GM18868 (cell line): ENCODE measurements at regions not wholly inside any gene's neighbourhood (a gene's known extent, or its start where the extent isn't known, plus 50 kb on each side); places are given as distances from the start of the nearest gene placed in this dataset.
"Not testable (repeated sequence)": the region's sequence is repeated elsewhere in the genome, so short reads cannot be mapped to it uniquely, and the experiment has no call there.

Source experiments
- ATAC-seq: cut with Tn5 transposase; IDR thresholded peaks from one replicate; pipeline ENCODE4 v1.9.1; 2021; ENCODE audit warnings: mild to moderate bottlenecking, moderate library complexity; ENCODE audit not compliant: unreplicated experiment

DNA sequence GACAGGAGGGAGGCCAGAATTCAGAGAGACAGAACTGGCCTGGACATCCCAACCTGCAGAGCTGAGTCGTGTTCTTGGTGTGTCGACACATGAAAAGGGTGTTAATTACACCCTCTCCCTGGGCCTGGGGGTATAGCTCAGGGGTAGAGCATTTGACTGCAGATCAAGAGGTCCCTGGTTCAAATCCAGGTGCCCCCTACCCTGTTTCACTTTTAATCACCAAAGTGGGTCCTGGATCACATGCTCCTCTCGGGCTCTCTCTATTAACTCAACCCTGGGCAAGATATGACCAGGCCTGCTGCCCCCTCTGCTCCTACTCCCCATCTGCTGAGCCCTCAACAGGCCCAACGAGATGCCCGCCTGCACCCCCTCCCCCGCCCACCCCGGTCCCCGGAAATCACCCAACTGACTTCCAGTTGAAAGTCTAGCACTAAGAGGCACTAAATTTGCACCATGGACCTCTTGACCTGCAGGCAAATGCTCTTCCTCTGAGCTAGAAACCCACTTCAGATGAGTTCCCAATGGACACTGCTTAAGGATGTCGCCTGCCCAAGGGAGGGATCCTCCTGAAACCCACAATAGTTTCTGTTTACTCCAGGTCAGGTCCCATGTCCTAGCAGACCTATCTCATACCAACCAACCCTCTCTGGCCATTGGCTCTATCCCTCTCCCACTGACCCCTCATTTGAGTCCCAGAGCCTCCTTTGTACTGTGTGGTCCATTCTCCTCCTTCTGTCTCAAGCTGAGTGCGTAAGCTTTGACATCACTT, 137.6 kb downstream of the ZNF467 start:
- no peak for ATAC-seq

DNA sequence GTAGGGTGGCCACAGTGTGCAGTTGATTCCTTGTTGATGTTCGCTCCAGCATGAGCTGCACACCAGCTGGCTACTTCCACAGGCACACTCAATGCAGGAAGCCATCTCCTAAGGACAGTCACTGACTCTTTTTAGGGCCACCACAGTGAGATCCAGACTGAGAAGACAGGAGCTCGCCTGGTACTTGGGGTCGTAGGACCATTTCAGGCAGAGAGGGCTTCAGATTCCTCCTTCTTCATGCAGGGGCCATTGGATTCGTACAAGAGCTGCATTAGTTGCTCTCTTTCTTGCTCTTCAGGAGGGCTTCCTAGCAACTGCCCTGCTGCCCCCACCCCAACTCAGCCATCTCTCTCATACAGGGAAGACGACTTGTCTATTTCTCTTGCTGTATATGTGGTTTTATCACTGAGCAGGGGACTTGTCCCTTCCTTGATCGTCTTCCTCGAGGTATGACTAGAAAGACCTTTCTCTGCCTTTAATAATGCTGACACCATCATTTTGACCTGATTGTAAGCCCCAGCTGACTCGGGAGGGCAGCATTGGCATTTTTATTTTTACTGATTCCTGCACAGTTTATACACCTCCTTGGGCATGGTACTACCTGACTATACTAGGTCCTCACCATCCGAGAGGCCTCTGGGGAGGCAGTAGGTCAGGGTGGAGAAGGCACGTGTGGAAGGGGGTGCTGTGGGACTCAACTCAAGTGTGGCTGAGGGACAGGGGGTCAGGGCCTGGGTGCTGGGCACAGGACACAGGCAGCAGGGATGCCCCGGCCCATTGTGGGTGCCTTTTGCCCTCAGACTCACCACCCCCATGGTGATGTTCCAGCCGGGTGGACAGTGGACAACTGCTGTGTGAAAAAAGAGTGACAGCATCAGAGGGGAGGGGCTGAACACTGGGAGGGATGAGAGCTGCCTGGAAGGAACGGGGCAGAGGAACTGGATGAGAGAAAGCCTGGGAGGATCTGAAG, 136.7 kb upstream of the ZNF746 start:
- no peak for ATAC-seq

DNA sequence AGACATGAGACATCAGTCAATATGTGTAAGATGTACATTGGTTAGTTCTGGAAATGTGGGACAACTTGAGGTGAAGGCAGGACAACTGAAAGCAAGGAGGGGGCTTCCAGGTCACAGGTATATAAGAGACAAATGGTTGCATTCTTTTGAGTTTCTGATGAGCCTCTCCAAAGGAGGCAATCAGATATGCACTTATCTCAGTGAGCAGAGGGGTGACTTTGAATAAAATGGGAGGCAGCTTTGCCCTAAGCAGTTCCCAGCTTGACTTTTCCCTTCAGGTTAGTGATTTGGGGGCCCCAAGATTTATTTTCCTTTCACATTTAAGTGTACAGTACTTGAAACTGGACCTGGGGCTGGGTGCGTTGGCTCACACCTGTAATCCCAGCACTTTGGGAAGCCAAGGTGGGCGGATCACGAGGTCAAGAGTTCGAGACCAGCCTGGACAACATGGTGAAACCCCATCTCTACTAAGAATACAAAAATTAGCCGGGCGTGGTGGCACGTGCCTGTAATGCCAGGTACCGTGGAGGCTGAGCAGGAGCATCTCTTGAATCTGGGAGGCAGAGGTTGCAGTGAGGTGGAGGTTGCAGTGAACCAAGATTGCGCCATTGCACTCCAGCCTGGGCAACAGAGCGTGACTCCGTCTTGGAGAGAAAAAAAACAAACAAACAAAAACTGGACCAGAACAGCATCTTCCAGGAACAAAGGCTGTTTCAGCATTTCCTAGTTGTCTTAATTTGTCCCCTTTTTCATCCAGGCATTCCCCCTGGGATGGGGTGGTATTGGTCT, 130.9 kb upstream of the ZNF746 start:
- ATAC-seq, result not testable (repeated sequence)

DNA sequence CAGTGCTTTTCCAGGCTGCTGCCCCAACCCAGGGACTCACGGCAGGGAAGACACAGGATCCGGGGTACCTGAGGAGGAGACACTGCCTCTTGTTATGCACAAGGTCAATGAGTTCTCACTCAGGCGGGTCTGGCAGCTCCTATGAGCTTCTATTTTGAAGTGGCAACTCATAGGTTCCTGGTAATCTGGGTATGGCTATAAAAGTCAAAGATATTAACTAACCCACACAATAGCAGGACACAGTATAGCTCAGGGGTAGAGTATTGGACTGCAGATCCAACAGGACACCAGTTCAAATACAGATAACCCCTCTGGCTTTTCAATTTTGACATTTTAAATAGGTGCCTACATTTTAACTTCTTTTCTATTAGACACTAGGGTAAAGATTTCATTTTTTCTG, 130.3 kb upstream of the ZNF746 start:
- no peak for ATAC-seq

DNA sequence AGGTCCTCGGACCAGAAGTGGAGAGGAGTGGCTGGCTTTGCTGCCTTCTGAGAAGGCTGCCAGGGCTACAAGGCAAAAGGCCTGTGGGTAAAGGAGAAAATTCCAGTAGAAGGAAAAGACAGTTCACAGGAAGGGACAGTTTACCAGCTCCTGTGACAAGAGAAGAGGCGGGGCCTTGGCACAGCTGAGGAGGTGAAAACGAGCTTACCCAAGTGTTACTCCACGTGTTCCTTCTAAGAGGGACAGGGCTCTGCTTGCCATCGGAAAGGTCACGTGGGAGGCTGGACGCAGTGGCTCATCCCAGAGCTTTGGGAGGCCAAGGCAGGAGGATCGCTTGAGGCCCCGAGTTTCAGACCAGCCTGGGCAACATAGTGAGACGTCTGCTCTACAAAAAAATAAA, 129.4 kb upstream of the ZNF746 start:
- no peak for ATAC-seq

DNA sequence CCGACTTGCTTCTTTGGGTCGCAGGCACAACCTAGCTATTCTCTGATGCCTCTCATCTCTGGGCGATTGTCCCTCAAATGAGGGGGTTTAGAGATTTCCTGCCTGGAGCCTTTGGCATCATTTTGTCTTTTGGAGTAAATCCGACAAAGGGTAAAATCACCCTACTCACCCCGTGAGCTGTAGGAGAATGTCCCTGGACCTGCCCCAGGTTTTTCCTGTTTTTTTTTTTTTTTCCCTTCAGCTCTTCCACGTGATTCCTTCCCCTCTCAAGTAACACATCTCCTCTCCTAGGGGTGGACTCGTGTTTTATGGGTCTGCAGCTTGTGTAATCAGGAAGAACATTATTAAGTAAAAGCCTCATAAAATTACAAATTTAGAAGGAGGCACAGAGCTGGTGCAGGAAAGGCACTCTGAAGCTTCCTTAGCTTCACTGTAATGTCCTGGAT, 128.4 kb upstream of the ZNF746 start:
- no peak for ATAC-seq

DNA sequence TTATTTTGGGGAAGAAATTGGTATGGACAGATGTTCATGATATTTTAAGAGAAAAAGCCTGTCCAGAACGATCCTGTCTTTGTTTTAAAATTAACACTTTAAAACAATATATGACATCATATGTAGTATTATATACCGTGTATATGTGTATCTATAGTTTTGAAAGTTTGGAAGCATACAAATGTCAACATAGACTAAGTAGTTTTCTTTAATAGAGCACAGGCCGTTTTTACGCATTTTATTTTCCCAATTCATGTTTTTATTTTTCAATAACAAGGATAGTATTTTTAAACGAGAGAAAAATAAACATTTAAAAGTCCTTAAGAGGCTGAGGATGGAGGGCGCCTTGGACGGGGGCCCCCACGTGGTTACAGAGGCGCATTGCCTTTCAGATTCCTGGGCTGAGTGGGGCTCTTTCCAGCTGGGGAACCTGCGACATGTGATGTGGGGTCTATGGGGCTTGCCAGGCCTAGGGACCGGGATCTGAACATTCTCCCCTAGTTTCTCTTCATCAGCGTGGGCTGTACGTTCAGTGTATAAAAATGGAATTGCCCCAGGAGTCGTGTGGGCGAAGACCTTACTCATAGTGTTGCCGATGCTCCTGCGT, 127.8 kb upstream of the ZNF746 start:
- ATAC-seq, result peak; percentile 25

DNA sequence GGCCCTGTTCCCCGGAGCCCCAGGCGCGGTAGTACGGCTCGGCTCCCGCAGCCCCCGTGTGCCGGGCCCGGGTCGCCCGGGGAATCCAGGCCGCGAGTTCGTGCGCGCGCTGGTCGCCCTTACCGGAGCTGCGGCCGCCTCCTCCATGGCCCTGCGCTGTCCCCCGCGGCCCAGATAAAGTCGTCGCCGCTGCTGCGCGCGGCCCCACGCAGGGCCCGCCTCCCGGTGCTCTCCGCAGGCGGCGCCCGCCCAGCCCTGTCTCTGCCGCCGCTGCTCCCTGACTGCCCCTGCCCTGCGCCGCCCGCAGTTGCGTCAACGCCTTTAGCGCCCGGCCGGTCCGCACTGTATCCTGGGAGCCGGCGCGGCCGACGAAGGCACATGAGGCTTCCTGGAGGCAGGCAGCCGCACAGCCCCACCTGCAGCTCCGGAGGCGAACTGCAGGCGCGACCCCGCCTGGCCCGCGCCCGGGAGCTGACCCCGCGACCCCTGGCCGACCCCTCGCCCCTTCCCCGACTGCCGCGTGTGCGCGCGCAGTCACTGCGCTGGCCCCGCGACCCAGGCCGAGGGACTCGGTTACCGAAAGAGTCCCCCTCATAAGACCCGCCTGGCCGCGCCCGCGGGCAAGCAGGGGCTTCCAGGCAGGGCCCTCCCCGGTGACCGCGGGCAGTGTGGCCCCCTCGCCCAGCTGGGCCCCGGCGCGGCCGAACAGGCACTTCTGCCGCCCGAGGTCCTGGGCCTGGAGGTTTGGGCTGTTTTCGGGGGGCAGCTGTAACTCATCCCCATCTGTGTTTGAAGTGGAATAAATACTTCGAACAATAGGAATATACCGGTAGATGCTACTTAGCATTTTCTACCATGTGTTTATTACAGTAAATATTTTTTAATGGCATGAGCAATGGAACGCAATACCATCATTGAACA, 127.1 kb upstream of the ZNF746 start:
- ATAC-seq, result peak; percentile 93

DNA sequence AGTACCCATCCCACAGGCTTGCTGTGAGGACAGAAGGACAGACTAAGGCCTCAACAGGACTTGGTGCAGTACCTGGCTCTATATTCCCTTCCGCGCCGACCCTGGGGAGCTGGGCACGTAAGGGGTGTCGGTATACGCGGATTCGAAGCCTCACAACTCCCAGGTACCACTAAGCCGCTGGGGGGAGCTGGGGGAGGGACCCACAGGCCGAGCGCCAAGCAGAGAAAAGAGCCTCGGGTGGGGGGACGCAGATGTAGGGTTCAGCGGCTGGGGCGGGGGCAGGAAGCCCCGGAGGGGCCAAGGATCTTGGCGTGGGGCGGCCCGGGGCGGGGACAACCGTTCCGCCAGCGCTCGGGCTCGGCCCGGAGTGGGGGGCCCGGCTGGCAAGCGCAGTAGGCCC, 126.4 kb upstream of the ZNF746 start:
- peak; percentile 13 for ATAC-seq

DNA sequence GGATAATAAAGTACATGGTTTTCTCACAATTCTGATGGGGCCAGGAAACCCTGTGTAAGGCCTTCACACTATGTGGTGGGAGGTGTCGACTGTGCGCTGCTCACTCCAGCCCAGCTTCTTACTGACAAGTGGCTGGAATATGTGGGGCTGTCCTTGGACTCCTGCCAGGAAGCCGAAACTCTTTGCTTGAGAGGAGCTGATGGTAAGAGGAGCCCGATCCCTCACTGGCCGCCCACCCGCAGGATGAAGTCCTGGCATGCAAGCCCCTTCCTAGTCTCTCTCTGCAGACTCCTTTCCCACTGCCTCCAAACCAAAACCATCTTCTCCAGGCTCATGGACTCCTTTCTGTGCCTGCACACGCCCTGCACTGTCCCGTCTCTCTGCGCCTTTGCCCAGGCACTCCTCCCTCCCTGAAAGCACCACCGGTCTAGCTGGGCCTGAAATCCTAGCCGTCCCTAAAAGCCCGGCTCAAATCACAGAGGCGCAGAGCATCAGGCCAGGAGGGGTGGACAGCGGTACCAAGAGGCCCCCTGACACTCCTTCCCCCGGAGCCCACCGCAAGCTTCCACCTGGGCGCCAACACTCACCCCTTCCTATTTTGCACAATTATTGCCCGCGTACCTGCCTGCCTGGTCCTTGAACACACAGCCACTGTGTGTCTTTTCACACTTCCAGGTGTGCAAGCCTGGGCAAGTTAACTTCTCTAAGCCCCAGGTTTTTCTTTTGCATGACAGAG, 125.8 kb upstream of the ZNF746 start:
- ATAC-seq, result not testable (repeated sequence)

DNA sequence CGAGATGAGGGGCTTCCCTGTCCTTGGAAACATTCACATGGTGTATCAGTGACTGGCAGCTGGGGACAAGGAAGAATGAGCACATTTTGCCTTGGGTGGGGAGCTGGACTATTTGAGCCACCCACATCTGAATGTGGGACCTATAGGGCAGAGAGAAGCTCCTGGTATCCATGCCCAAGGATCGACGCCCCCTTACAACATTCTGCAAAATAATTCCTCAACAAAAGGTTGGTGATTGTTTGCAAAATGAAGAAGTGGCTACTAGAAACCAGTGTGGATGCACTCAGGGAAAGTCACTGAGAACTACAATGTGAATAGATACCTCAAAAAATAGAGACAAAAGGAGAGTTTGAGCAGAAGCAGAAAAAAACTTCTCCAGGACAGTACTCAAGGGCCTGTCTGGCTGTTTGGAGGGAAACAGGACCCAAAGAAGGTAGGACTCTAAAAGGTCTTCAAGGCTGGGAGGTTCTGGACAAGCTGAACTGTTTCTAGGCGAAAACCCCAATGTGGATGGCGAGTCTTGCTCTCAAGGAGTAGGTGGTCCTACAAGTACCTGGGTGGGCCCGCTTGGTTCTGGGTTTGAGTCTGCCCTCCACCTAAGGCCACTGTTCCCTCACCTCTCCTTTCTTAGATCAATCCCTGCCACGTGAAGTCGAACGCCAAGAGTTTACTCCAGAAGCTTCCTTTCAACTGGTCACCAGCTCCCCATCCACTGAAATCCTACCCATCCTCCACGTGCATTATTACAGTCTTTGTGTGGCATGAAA, 125.0 kb upstream of the ZNF746 start:
- ATAC-seq, result no peak

DNA sequence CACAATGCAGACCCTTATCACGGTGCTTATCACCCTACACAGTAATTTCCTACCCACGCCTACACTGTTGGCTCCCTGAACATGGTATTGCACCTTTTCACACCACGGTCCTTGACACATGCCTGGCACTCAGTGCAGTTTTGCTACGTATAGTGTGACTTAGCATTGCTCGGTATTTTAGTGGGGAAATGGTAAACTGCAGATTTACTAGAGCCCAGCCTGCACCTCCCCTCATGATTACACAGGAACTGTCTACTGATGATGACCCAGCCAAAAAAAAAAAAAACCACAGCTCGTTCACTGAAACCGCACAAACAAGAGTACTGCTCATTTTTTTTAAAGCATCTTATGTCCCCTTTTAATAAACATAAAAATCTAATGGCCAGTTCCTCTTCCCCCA, 124.2 kb upstream of the ZNF746 start:
- no peak for ATAC-seq

DNA sequence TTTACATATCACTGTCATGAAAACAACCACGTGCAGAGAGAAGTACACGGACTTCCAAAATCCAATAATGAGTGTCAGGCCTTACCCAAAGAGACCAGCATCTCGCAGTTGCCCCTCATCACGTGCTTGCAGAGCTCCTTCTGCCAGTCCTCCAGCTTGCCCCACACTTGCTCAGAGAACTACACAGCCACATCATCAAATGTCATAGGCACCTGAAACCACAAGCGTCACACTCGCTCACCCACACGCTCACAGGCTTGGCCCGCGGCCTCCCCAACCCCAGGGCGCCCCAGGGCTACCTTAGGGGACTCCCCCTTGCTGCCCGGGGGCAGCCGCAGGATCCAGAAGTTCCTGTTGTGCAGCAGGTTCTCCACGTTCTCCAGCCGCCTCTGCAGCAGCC, 123.4 kb upstream of the ZNF746 start:
- ATAC-seq, result peak; percentile 33

DNA sequence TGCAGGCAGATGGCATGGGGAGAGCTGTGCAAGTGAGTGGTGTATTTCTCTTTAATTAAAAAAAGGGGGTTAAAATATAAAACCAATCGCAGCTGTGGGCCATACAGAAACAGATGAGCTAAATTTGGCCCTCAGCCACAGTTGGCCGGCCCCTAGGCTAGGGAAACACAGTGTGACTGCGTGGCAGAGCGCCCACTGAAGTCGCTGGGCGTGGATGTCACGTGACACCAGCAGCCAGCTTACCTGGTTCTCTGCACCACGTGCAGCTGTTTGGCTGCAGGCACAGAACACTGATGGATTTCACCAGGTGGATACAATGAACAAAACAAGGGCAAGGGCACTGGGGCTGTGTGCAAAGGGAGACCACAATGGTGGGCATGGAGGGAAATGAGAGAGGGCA, 119.3 kb upstream of the ZNF746 start:
- ATAC-seq, result no peak

DNA sequence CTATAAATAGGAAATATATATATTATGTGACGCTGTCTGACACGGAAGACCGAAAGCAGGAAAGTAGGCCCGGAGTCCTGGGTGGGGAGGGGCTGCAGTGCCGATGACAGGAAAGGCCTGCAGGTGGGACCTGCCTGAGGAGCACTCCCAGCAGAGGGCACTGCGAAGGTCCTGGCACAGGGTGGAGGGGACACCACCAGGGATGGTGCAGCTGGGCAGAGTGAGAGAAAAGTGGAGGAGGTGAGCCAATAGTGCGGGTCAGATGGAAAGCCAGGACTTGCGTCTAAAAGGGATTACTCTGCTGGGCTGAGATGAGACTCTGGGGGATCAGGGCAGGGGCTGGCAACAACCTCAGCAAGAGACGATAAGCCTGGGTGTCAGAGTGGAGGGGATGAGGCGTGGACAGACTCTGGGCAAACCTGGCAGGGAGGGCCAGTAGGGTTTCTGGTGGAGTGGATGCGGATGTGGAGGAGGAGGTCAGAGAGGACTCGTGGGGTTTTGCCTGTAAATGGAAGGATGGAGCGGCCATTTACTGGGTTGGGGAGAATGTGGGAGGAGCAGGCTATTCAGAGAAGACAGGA, 118.2 kb upstream of the ZNF746 start:
- ATAC-seq, result no peak

DNA sequence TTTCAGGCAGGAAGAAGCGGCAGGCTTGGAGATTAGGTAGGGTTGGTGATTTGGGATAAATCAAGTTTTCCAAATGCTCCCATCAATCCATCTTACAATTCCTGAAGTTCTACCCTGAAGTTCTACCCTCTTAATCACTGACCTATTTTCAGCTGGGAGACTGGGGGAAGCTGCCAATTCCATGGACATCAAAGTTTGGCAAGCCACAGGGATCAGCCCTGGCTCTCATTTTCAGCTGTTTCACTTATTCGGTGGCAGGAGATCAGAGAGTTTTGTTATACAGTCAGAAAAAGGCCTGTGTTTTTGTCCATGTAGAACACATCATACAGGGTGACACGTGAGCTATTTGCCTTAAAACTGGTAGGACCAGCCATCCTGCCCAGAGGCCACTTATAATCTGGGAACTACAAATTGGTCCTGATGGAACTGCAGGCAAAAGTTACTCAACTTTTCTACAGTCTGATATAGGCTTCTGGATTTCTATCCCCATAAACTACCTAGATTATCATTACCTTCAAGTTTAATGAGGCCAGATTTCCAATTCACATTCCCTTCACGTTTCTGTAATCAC, 112.9 kb upstream of the ZNF746 start:
- no peak for ATAC-seq

DNA sequence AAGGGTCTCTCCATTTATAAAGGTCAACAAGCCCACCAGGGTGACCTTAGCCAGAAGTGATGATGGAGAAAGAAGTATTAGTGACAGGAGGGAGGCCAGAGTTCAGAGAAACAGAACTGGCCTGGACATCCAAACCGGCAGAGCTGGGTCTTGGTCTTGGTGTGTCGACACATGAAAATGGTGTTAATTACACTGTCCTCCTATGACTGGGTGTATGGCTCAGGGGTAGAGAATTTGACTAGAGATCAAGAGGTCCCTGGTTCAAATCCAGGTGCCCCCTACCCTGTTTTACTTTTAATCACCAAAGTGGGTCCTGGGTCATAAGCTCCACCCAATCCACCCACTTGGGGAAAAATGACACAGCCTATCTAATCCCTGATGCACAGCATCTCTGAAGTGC, 110.6 kb upstream of the ZNF746 start:
- ATAC-seq, result no peak

DNA sequence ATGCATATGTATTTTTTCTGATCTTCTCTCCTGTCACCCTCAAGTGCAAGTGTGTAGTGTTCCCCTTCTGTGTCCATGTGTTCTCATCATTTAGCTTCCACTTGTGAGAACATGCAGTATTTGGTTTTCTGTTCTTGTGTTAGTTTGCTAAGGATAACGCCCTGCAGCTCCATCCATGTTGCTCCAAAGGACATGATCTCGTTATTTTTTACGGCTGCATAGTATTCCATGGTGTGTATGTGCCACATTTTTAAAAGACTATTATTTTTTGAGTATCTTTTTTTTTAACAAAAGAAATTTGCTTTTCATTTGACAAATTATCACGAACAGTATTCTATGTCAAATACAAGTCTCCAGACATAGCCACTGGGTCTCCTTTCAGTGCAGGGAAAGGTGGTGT, 110.1 kb upstream of the ZNF746 start:
- ATAC-seq, result no peak
